Activated CD4-positive, alpha-beta T cell treated with anti-CD3 and anti-CD28 coated beads for 36 hours (primary cell): ENCODE measurements at regions not wholly inside any gene's neighbourhood (a gene's known extent, or its start where the extent isn't known, plus 50 kb on each side); places are given as distances from the start of the nearest gene placed in this dataset.
"Not testable (repeated sequence)": the region's sequence is repeated elsewhere in the genome, so short reads cannot be mapped to it uniquely, and the experiment has no call there.

Source experiments
- ATAC-seq: fragments of 200-7000 bp; cut with Tn5 transposase; one replicate; pipeline ENCODE4 v1.10.0; 2021; ENCODE audit warnings: mild to moderate bottlenecking, moderate library complexity
- CTCF ChIA-PET: fragments of 350-600 bp; sonication (Branson Sonifier 250); formaldehyde crosslinking; loops from one replicate; lab custom pipeline; 2021; ENCODE audit warnings: antibody characterized with exemption; lab: Charles Lee
- POLR2A ChIA-PET: fragments of 350-600 bp; sonication (Branson Sonifier 250); formaldehyde crosslinking; loops from one replicate; lab custom pipeline; 2021; ENCODE audit warnings: antibody characterized with exemption, inconsistent platforms; lab: Charles Lee
- DNase-seq: peaks from one replicate; pipeline ENCODE4 v3.0.0-alpha.2; 2020
- H3K27ac Mint-ChIP-seq: one replicate; pipeline ENCODE4 v1.8.0; 2021; ENCODE audit warnings: mixed read lengths
- H3K27me3 Mint-ChIP-seq: one replicate; pipeline ENCODE4 v1.8.0; 2021; ENCODE audit warnings: mixed read lengths
- H3K36me3 Mint-ChIP-seq: one replicate; pipeline ENCODE4 v1.8.0; 2021; ENCODE audit warnings: low read depth, mixed read lengths
- H3K4me1 Mint-ChIP-seq: one replicate; pipeline ENCODE4 v1.8.0; 2021; ENCODE audit warnings: mixed read lengths
- H3K4me3 Mint-ChIP-seq: one replicate; pipeline ENCODE4 v1.8.0; 2021; ENCODE audit warnings: mild to moderate bottlenecking, moderate library complexity, mixed read lengths
- H3K9me3 Mint-ChIP-seq: one replicate; pipeline ENCODE4 v1.8.0; 2021; ENCODE audit warnings: low read depth, mixed read lengths
- intact Hi-C, 2 experiments: fragments of 100-400 bp; cut with DNase I in 1 of 2; cut with micrococcal nuclease in 1 of 2; formaldehyde crosslinking; loops; one replicate each; pipeline versions ENCODE4 v1.14.2 to v1.15.1; 2022 to 2024; cut with DNase I, micrococcal nuclease

DNA sequence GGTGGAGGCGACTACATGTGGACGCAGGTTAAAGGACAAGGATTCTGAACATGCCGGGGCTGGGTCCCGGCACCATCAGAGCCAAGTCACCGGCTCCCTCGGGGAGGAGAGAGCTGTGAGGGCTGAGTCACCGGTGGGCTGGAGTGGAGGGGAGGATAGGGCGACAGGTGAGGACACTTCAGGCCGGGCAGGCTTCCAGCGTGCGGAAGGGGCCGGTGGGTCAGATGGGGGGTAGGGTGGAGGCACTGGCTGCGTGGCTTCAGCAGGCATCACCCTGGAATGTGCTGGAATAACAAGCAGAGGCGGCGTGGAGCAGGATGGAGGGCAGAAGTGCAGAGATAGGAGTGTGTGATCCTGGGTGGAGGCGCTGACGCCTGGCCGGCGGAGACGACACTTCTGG lies 4435.3 kb upstream of the TPTE start:
- H3K27me3 Mint-ChIP-seq, intact Hi-C loops, H3K9me3 Mint-ChIP-seq, CTCF ChIA-PET, H3K4me1 Mint-ChIP-seq, H3K4me3 Mint-ChIP-seq, H3K36me3 Mint-ChIP-seq, POLR2A ChIA-PET, DNase-seq, ATAC-seq, H3K27ac Mint-ChIP-seq: not testable (repeated sequence)

DNA sequence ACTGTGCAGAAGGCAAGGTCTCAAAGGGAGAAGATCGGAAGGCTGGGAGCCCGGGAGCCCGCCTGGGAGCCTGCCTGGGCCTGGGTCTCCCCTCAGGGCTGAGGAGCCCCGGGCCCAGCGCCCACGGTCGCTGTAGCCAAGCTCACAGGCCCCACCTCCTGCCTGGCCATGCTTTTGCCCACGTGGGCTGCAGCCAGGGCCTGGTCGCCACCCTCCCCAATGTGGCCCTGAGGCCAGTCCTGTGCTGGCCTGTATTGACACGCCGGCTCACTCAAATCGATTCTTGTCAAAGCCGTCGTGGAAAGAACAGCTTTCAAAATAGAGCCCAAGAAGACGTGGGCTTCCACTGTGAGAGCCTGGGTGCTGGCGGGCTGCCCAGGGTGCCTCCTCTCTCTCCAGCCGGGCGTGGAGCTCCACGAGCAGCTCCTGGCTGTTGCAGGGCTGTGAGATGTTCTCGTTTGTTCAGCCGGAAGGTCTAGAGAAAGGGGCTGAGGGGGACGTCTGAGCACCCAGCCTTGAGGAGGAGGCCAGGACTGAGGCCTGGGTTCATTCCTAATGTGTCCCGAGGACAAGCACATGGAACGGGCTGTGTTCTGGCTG lies 4433.7 kb upstream of the TPTE start:
- POLR2A ChIA-PET, H3K4me1 Mint-ChIP-seq, H3K4me3 Mint-ChIP-seq, CTCF ChIA-PET, H3K27ac Mint-ChIP-seq, intact Hi-C loops, H3K36me3 Mint-ChIP-seq, H3K27me3 Mint-ChIP-seq, DNase-seq, ATAC-seq, H3K9me3 Mint-ChIP-seq: not testable (repeated sequence)

DNA sequence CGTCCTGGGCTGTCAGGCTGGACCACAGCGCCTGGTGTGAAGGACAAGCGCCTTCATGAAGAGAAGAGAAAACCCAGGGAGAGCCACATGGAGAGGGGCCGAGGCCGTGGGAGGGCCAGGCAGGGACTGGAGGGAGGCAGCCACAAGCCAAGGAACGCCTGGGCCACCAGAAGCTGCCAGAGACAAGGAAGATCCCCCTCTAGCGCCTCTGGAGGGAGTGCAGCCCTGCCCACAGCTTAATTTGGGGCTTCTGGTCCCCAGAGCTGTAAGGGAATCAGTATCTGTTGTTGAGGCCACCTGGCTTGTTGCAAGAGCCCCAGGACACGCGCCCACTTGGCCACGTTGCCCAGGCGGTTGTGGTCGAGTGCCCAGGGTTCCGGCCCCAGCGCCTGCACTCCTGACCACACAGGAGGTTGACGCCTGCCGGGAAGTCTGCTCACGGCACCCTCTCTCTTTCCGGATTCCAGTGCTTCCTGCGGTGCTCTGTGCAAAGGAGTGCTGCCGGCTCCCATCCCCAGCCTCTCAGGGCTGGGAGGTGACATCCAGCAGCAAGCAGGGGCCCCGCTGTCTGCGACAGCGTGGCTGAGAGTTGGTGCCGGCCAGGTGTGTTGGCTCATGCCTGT lies 4431.0 kb upstream of the TPTE start:
- DNase-seq, intact Hi-C loops, H3K27ac Mint-ChIP-seq, H3K9me3 Mint-ChIP-seq, CTCF ChIA-PET, H3K4me3 Mint-ChIP-seq, POLR2A ChIA-PET, ATAC-seq, H3K4me1 Mint-ChIP-seq, H3K27me3 Mint-ChIP-seq, H3K36me3 Mint-ChIP-seq: not testable (repeated sequence)

- H3K4me1 Mint-ChIP-seq, intact Hi-C loops, H3K9me3 Mint-ChIP-seq, DNase-seq, H3K36me3 Mint-ChIP-seq, POLR2A ChIA-PET, H3K27me3 Mint-ChIP-seq, ATAC-seq, H3K4me3 Mint-ChIP-seq, H3K27ac Mint-ChIP-seq, CTCF ChIA-PET: not testable (repeated sequence)
These were observed 4429.9 kb upstream of the TPTE start for GRCh38 chr21:6091335-6092027.

DNA sequence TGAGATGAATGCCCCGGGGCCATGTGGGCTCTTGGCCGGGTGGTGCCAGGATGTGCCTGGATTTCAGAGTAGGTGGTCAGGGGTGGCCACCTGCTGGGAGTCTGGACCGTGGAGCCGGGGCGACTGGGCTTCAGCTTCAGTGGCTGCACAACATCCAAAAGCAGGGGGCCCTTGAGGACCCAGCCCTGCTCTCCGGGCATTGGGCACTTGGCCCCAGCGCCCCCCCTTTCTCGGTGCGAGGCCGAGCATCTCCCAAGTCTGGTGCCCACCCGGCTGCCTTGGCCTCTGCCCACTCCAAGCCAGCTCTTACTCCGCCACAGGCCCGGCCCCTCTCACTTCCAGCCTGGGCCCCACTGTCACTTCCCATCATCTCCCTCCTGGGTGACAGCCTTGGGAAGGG lies 4429.0 kb upstream of the TPTE start:
- H3K27me3 Mint-ChIP-seq, intact Hi-C loops, H3K27ac Mint-ChIP-seq, CTCF ChIA-PET, H3K4me3 Mint-ChIP-seq, H3K9me3 Mint-ChIP-seq, H3K36me3 Mint-ChIP-seq, ATAC-seq, POLR2A ChIA-PET, H3K4me1 Mint-ChIP-seq, DNase-seq: not testable (repeated sequence)

DNA sequence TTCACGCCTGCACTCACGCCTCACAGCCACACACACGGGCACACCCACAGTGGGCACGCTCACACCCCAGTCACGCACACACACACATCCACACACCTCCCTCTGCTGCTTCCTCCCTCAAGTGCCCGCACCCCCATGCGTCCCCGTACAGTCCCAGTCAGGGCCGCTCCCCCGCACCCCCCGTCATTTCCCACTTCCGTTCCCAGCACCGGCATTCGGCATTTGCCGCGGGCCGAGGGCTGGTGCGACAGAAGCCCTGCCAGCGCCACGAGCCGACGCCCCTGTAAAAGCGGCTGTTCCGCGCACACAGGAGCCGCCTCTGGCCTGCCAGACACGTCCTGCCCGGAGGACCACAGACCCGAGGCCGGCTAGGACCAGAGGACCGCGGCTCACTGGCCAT lies 4428.0 kb upstream of the TPTE start:
- CTCF ChIA-PET, H3K4me3 Mint-ChIP-seq, H3K27me3 Mint-ChIP-seq, H3K27ac Mint-ChIP-seq, H3K4me1 Mint-ChIP-seq, POLR2A ChIA-PET, H3K9me3 Mint-ChIP-seq, H3K36me3 Mint-ChIP-seq, intact Hi-C loops: not testable (repeated sequence)
- ATAC-seq (peak; percentile 70), DNase-seq (peak; percentile 37)

- ATAC-seq, CTCF ChIA-PET, H3K4me3 Mint-ChIP-seq: not testable (repeated sequence)
These were observed 4427.5 kb upstream of the TPTE start for GRCh38 chr21:6093870-6094269.

GRCh38 chr21:6095304-6095703 lies 4426.1 kb upstream of the TPTE start:
- H3K4me3 Mint-ChIP-seq, H3K36me3 Mint-ChIP-seq, H3K9me3 Mint-ChIP-seq, H3K27me3 Mint-ChIP-seq, H3K27ac Mint-ChIP-seq, ATAC-seq, CTCF ChIA-PET, H3K4me1 Mint-ChIP-seq, intact Hi-C loops, POLR2A ChIA-PET, DNase-seq: not testable (repeated sequence)

More at GRCh38 chr21:6093870-6094269, 4427.5 kb upstream of the TPTE start:
- intact Hi-C loops, H3K36me3 Mint-ChIP-seq, POLR2A ChIA-PET, H3K27me3 Mint-ChIP-seq, H3K27ac Mint-ChIP-seq, H3K4me1 Mint-ChIP-seq, DNase-seq, H3K9me3 Mint-ChIP-seq: not testable (repeated sequence)

DNA sequence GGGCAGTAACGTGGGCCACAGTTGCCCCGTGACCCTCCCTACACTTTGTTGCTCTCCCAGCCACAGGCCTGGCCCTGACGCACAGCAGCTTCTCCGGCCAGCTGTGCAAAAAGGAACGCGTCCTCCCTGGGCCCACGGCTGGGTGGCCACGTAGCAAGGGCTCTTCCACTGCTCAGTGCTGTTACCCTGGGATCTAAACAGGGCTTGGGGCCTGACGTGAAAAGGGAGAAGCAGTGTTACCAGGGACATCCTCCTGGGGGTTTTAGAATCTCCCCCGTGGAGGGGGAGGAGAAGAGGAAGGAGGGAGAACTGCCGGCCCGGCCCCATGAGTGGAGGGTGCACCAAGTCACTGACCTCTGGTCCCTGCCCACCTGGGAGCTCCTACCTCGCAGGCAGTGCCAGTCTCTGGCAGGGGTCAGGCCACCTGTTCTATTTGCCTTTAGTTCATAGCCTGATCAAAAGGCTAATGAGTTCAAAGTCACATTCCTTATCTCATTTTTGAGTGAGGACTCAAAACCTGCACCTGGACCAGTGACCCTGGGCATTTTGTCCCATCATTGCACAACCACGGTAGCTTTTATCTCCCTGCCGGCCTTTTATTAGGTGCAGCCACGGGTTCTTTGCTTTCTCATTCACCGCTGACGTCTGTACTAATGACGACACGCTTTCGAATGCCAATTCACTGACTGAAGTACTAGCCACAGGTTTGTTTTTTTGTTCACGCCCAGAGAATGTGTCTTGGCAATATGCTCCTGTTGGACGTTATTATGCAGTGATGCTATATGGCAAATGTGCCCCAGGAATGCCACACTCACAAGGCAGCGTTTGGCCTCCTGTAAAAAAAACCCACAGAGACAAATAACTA lies 4424.6 kb upstream of the TPTE start:
- H3K4me1 Mint-ChIP-seq, H3K36me3 Mint-ChIP-seq, ATAC-seq, H3K27me3 Mint-ChIP-seq, intact Hi-C loops, H3K4me3 Mint-ChIP-seq, H3K27ac Mint-ChIP-seq, H3K9me3 Mint-ChIP-seq, DNase-seq, CTCF ChIA-PET, POLR2A ChIA-PET: not testable (repeated sequence)

GRCh38 chr21:6097736-6098135 lies 4423.6 kb upstream of the TPTE start:
- intact Hi-C loops: not testable (repeated sequence)

DNA sequence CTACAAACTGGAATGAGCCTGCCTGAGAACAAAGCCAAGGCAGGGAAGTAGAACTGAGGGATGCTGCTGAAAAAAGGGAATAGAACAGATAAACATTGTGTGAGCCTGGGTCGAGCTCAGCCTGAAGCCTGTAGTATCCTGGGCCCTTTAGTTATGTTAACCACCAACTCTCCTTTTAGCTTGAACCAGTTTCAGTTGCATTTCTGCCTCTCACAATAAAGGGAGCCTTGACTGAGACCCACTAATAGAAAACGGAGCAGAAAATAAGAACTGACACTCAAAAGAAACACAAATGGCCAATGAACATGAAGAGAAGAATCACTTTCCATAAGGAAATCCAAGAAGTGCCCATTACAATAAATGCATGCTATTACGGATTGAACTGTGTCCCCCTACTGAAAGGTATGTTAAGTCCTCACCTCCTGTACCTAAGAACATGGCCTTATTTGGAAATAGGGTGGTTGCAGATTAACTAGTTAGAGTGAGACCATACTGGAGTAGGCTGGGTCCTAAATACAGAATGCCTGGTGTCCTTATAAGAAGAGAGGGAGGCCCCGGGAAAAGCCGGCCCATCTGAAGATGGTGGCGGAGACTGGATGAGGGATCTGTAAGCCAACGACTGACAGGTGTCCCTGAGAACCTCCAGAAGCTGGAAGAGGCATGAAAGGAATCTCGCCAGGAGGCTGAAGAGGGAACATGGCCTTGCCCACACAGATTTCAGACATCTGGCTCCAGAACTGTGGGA lies 4423.0 kb upstream of the TPTE start:
- H3K27me3 Mint-ChIP-seq, H3K4me1 Mint-ChIP-seq, H3K9me3 Mint-ChIP-seq, ATAC-seq, DNase-seq, CTCF ChIA-PET, intact Hi-C loops, H3K4me3 Mint-ChIP-seq, H3K36me3 Mint-ChIP-seq, H3K27ac Mint-ChIP-seq, POLR2A ChIA-PET: not testable (repeated sequence)

More at GRCh38 chr21:6097736-6098135, 4423.6 kb upstream of the TPTE start:
- POLR2A ChIA-PET, H3K36me3 Mint-ChIP-seq, CTCF ChIA-PET, H3K27me3 Mint-ChIP-seq, H3K4me1 Mint-ChIP-seq, H3K27ac Mint-ChIP-seq, DNase-seq, H3K4me3 Mint-ChIP-seq, H3K9me3 Mint-ChIP-seq, ATAC-seq: not testable (repeated sequence)
